GM12878 (cell line): ENCODE measurements at regions not wholly inside any gene's neighbourhood (a gene's known extent, or its start where the extent isn't known, plus 50 kb on each side); places are given as distances from the start of the nearest gene placed in this dataset.
"Not testable (repeated sequence)": the region's sequence is repeated elsewhere in the genome, so short reads cannot be mapped to it uniquely, and the experiment has no call there.

Experiments
- ATAC-seq: fragments of 200-7000 bp; cut with Tn5 transposase; 3 replicates; pipeline ENCODE4 v1.9.1; 2020; ENCODE audit warnings: mild to moderate bottlenecking, moderate library complexity
- BruUV-seq: library from RNA; stranded (reverse); fragments of 400-500 nt; replicated peaks from 2 replicates; lab custom pipeline; 2021; lab: Mats Ljungman, UMichigan
- CTCF ChIA-PET: fragments of 300-600 bp; sonication (Branson Sonifier 250); formaldehyde crosslinking; extraction: SDS; loops from one replicate; lab custom pipeline; 2021; ENCODE audit warnings: inconsistent platforms; lab: Yijun Ruan, JAX
- POLR2A ChIA-PET: fragments of 350-600 bp; formaldehyde crosslinking; extraction: SDS; loops from one replicate; lab custom pipeline; 2021; ENCODE audit warnings: inconsistent platforms; lab: Charles Lee
- RAD21 ChIA-PET: fragments of 300-600 bp; sonication (Branson Sonifier 250); formaldehyde crosslinking; loops from one replicate; lab custom pipeline; 2023; ENCODE audit warnings: antibody characterized with exemption; ENCODE audit not compliant: unreplicated experiment; lab: Charles Lee
- SMC1A ChIA-PET: fragments of 300-600 bp; sonication (Branson Sonifier 250); formaldehyde crosslinking; loops from one replicate; lab custom pipeline; 2023; ENCODE audit not compliant: unreplicated experiment, uncharacterized antibody; lab: Charles Lee
- DNase-seq: peaks from one replicate; pipeline ENCODE4 v3.0.0-alpha.2; 2011; ENCODE audit warnings: low read depth, low spot score
- FAIRE-seq: peaks from 3 replicates; lab custom pipeline; 2011; peaks lifted over from hg19 to GRCh38; lab: Jason Lieb, UNC
- H2AFZ ChIP-seq: 2 replicates; pipeline ENCODE4 v1.6.0; 2011; ENCODE audit warnings: low read depth, low read length, control low read depth; ENCODE audit not compliant: control insufficient read depth
- H3K27ac ChIP-seq: 2 replicates; pipeline ENCODE4 v1.5.1; 2011; ENCODE audit warnings: control low read depth; ENCODE audit not compliant: control insufficient read depth, insufficient read depth
- H3K27me3 ChIP-seq, 2 experiments: replicated peaks in 1 of 2; 2 replicates each; pipeline versions ENCODE4 v1.6.0 to v1.6.1; 2011; ENCODE audit warnings: low read length in 1 of 2; ENCODE audit not compliant: control insufficient read depth in 2 of 2, insufficient read depth in 2 of 2
- H3K36me3 ChIP-seq, 2 experiments: 2 replicates each; pipeline ENCODE4 v1.5.1; 2011; ENCODE audit warnings: low read length in 1 of 2; ENCODE audit not compliant: control insufficient read depth in 2 of 2, insufficient read depth in 2 of 2
- H3K4me1 ChIP-seq: 2 replicates; pipeline ENCODE4 v1.6.1; 2011; ENCODE audit warnings: mild to moderate bottlenecking, low read length, moderate library complexity, mixed read lengths; ENCODE audit not compliant: control insufficient read depth, insufficient read depth
- H3K4me2 ChIP-seq: 2 replicates; pipeline ENCODE4 v1.6.0; 2011; ENCODE audit warnings: control low read depth; ENCODE audit not compliant: control insufficient read depth, insufficient read depth
- H3K4me3 ChIP-seq: fragments of 200-600 bp; sonication (generic); 2 replicates; pipeline ENCODE4 v1.5.1; 2016
- H3K79me2 ChIP-seq: 2 replicates; pipeline ENCODE4 v1.6.0; 2011; ENCODE audit warnings: low read length; ENCODE audit not compliant: control insufficient read depth, insufficient read depth
- H3K9ac ChIP-seq: 2 replicates; pipeline ENCODE4 v1.8.0; 2011; ENCODE audit warnings: low read length, control low read depth, mixed read lengths; ENCODE audit not compliant: control insufficient read depth, insufficient read depth
- H3K9me3 ChIP-seq: replicated peaks from 3 replicates; pipeline ENCODE4 v1.5.1; 2011; ENCODE audit warnings: mild to moderate bottlenecking, low read length; ENCODE audit not compliant: control insufficient read depth, insufficient read depth
- H4K20me1 ChIP-seq: 2 replicates; pipeline ENCODE4 v1.6.0; 2011; ENCODE audit not compliant: control insufficient read depth, insufficient read depth
- CBX5 ChIP-seq: sonication (generic); IDR thresholded peaks from 2 replicates; pipeline ENCODE4 v1.6.1; 2016; ENCODE audit warnings: low read depth, moderate library complexity, mild to moderate bottlenecking, inconsistent platforms
- HDAC2 ChIP-seq: fragments of 200-600 bp; sonication (generic); IDR thresholded peaks from 2 replicates; pipeline ENCODE4 v1.6.1; 2017
- RELA ChIP-seq: fragments of 450-650 bp; IDR thresholded peaks from 2 replicates; pipeline ENCODE4 v1.8.0; 2014; ENCODE audit warnings: borderline replicate concordance; ENCODE audit not compliant: partially characterized antibody
- WGBS: methylation state at CpG from one replicate; pipeline ENCODE4 v1.1.6; 2016; ENCODE audit warnings: low lambda C conversion rate; ENCODE audit not compliant: insufficient replicate concordance, insufficient coverage; ENCODE audit errors: missing lambda C conversion rate; 5-methylcytosine and 5-hydroxymethylcytosine counted together
- in situ Hi-C: fragments of 300-500 bp; cut with MboI; formaldehyde crosslinking; loops from 9 replicates; pipeline ENCODE4 v1.14.3; 2018; ENCODE audit warnings: mixed read lengths
- intact Hi-C: fragments of 100-400 bp; cut with micrococcal nuclease; formaldehyde crosslinking; loops from one replicate; pipeline ENCODE4 v1.14.2; 2022; ENCODE audit not compliant: unreplicated experiment

- Histone ChIP-seq H3K36me3 (no peaks in the 10 kb centered on the region), H3K79me2 (no peaks in the 10 kb centered on the region), H3K27ac (no peak overlapping the region), H3K9me3 (no peaks in the 10 kb centered on the region), H3K4me2 (no peak overlapping the region), H4K20me1 (no peaks in the 10 kb centered on the region), H2AFZ (no peak overlapping the region), H3K27me3 (no peaks in the 10 kb centered on the region), H3K9ac (no peak overlapping the region), H3K4me1 (no peaks in the 10 kb centered on the region), H3K4me3 (no peak overlapping the region)
- no peak for TF ChIP-seq RELA
- TF ChIP-seq HDAC2, result no peak
- no peak for TF ChIP-seq CBX5
- 52% methylated on average over 2 of the region's 2 CpGs for WGBS
- POLR2A ChIA-PET, result no interaction called here
- SMC1A ChIA-PET, result no interaction called here
- no TSS peak for BruUV-seq
- CTCF ChIA-PET, result no interaction called here
- in situ Hi-C loops (no loop called here), intact Hi-C loops (no loop called here)
- RAD21 ChIA-PET, result no interaction called here
- ATAC-seq, result no peak
- no peak for FAIRE-seq
- no peak for DNase-seq
Observed at GRCh38 chr3:78091478-78092119, 1051.7 kb downstream of the ROBO2 start.

GRCh38 chr3:78092574-78092973, 1052.7 kb downstream of the ROBO2 start:
- WGBS, result 32% methylated on average over 1 of the region's 1 CpG
- intact Hi-C loops, result not testable (repeated sequence)

More at GRCh38 chr3:78092574-78092973, 1052.7 kb downstream of the ROBO2 start:
- FAIRE-seq, RAD21 ChIA-PET, H3K4me2 ChIP-seq, H3K9me3 ChIP-seq, H3K27me3 ChIP-seq, in situ Hi-C loops, H3K4me3 ChIP-seq, POLR2A ChIA-PET, H3K4me1 ChIP-seq, H3K79me2 ChIP-seq, H3K9ac ChIP-seq, H3K36me3 ChIP-seq, H4K20me1 ChIP-seq, CTCF ChIA-PET, SMC1A ChIA-PET, ATAC-seq, H3K27ac ChIP-seq, BruUV-seq, DNase-seq, H2AFZ ChIP-seq: not testable (repeated sequence)
